HCT116 (cell line): ENCODE measurements at regions not wholly inside any gene's neighbourhood (a gene's known extent, or its start where the extent isn't known, plus 50 kb on each side); places are given as distances from the start of the nearest gene placed in this dataset.

Source experiments
- ATAC-seq: fragments of 200-7000 bp; cut with Tn5 transposase; 2 replicates; pipeline ENCODE4 v1.9.1; 2020; ENCODE audit warnings: mild to moderate bottlenecking, moderate library complexity
- BruUV-seq: library from RNA; stranded (reverse); fragments of 400-500 nt; replicated peaks from 2 replicates; lab custom pipeline; 2021; lab: Mats Ljungman, UMichigan
- CTCF ChIA-PET: fragments of 300-600 bp; sonication (Branson Sonifier 250); formaldehyde crosslinking; loops from one replicate; lab custom pipeline; 2021; ENCODE audit warnings: antibody characterized with exemption; lab: Charles Lee
- POLR2A ChIA-PET: fragments of 300-600, 350-600 bp; sonication (Branson Sonifier 250); formaldehyde crosslinking; loops from one replicate; lab custom pipeline; 2021; ENCODE audit warnings: antibody characterized with exemption; lab: Charles Lee
- RAD21 ChIA-PET, 2 experiments: fragments of 300-600 bp; sonication (Branson Sonifier 250); formaldehyde crosslinking; loops; one replicate each; lab custom pipeline; 2023; ENCODE audit warnings: low total read pairs in 2 of 2; ENCODE audit not compliant: uncharacterized antibody in 2 of 2, unreplicated experiment in 2 of 2, low non-redundant PET in 1 of 2; lab: Charles Lee
- DNase-seq: peaks from one replicate; pipeline ENCODE4 v3.0.0-alpha.2; 2010; ENCODE audit warnings: low read depth, low spot score
- H2AFZ ChIP-seq: fragments of 200-600 bp; shearing (Covaris generic), sonication (generic); 2 replicates; pipeline ENCODE4 v1.6.1; 2017; ENCODE audit warnings: low read depth, mixed run types, mixed read lengths, antibody characterized with exemption, low read length; ENCODE audit not compliant: poor library complexity, severe bottlenecking
- H3K27ac ChIP-seq: 2 replicates; pipeline ENCODE4 v1.5.1; 2012; ENCODE audit warnings: low read depth, low read length
- H3K27me3 ChIP-seq: fragments of 200-600 bp; sonication (generic); 2 replicates; pipeline ENCODE4 v1.6.1; 2016; ENCODE audit warnings: mixed run types, low read length, mixed read lengths; ENCODE audit not compliant: insufficient read depth
- H3K36me3 ChIP-seq, 2 experiments: fragments of 200-500 bp in 1 of 2; fragments of 200-600 bp in 1 of 2; sonication (Bioruptor generic) in 1 of 2; sonication (generic) in 1 of 2; 2 replicates each; pipeline versions ENCODE4 v1.5.1 to v1.6.1; 2014 to 2016; ENCODE audit warnings: low read length in 2 of 2, inconsistent platforms in 1 of 2, mixed read lengths in 1 of 2, mixed run types in 1 of 2; ENCODE audit not compliant: insufficient read depth in 2 of 2, control insufficient read depth in 1 of 2
- H3K4me1 ChIP-seq, 2 experiments: fragments of 200-600 bp in 1 of 2; sonication (generic) in 1 of 2; 2 replicates each; pipeline versions ENCODE4 v1.5.1 to v1.6.1; 2012 to 2017; ENCODE audit warnings: low read length in 2 of 2, inconsistent platforms in 1 of 2, mild to moderate bottlenecking in 1 of 2, mixed read lengths in 1 of 2, mixed run types in 1 of 2, moderate library complexity in 1 of 2; ENCODE audit not compliant: insufficient read depth in 2 of 2, control insufficient read depth in 1 of 2
- H3K4me2 ChIP-seq: fragments of 200-600 bp; sonication (generic); 2 replicates; pipeline ENCODE4 v1.6.1; 2017; ENCODE audit warnings: mixed run types, low read length, mixed read lengths
- H3K4me3 ChIP-seq, 2 experiments: fragments of 200-600 bp in 1 of 2; sonication (generic) in 1 of 2; replicated peaks in 1 of 2; 2 replicates each; pipeline ENCODE4 v1.5.1; 2011 to 2016; ENCODE audit warnings: low read length in 2 of 2, control low read depth in 1 of 2, low read depth in 1 of 2, mild to moderate bottlenecking in 1 of 2, mixed read lengths in 1 of 2, mixed run types in 1 of 2
- H3K79me2 ChIP-seq: fragments of 200-600 bp; sonication (generic); 2 replicates; pipeline ENCODE4 v1.6.1; 2017; ENCODE audit warnings: mild to moderate bottlenecking, mixed run types, low read length, moderate library complexity, mixed read lengths; ENCODE audit not compliant: insufficient read depth
- H3K9ac ChIP-seq: fragments of 200-600 bp; sonication (generic); 2 replicates; pipeline ENCODE4 v1.6.1; 2016; ENCODE audit warnings: low read length, mixed read lengths
- H3K9me2 ChIP-seq: fragments of 200-600 bp; sonication (generic), shearing (Covaris generic); 2 replicates; pipeline ENCODE4 v1.6.1; 2017; ENCODE audit warnings: mixed run types, mild to moderate bottlenecking, moderate library complexity; ENCODE audit not compliant: insufficient read depth
- H3K9me3 ChIP-seq, 2 experiments: fragments of 200-500 bp in 1 of 2; fragments of 200-600 bp in 1 of 2; sonication (Bioruptor generic) in 1 of 2; sonication (generic) in 1 of 2; 2 replicates each; pipeline ENCODE4 v1.6.1; 2014 to 2017; ENCODE audit warnings: low read length in 2 of 2, mixed read lengths in 2 of 2, inconsistent platforms in 1 of 2, low read depth in 1 of 2, mild to moderate bottlenecking in 1 of 2, mixed run types in 1 of 2, moderate library complexity in 1 of 2; ENCODE audit not compliant: control insufficient read depth in 1 of 2, insufficient read depth in 1 of 2
- H4K20me1 ChIP-seq: fragments of 200-600 bp; sonication (generic), shearing (Covaris generic); 2 replicates; pipeline ENCODE4 v1.6.1; 2017; ENCODE audit warnings: mixed run types, mild to moderate bottlenecking, moderate library complexity; ENCODE audit not compliant: insufficient read depth
- ATF3 ChIP-seq: IDR thresholded peaks from 2 replicates; pipeline ENCODE4 v1.6.1; 2012
- CBX3 ChIP-seq: IDR thresholded peaks from 2 replicates; pipeline ENCODE4 v1.6.1; 2012; ENCODE audit warnings: low read depth
- CEBPB ChIP-seq: IDR thresholded peaks from 2 replicates; pipeline ENCODE4 v1.6.1; 2012; ENCODE audit warnings: low read depth
- EGR1 ChIP-seq: IDR thresholded peaks from 2 replicates; pipeline ENCODE4 v1.6.1; 2012; ENCODE audit warnings: low read depth
- ELF1 ChIP-seq: IDR thresholded peaks from 2 replicates; pipeline ENCODE4 v1.6.1; 2012; ENCODE audit warnings: low read depth, borderline replicate concordance
- EZH2 ChIP-seq: fragments of 200-600 bp; sonication (generic); IDR thresholded peaks from 2 replicates; pipeline ENCODE4 v1.6.1; 2017; ENCODE audit warnings: antibody characterized with exemption, mixed run types
- EZH2phosphoT487 ChIP-seq: fragments of 200-600 bp; IDR thresholded peaks from 2 replicates; pipeline ENCODE4 v1.6.1; 2018; ENCODE audit warnings: antibody characterized with exemption, borderline replicate concordance
- FOSL1 ChIP-seq: IDR thresholded peaks from 2 replicates; pipeline ENCODE4 v1.6.1; 2012; ENCODE audit warnings: low read depth
- JUND ChIP-seq: IDR thresholded peaks from 2 replicates; pipeline ENCODE4 v1.6.1; 2012
- POLR2A ChIP-seq: IDR thresholded peaks from 2 replicates; pipeline ENCODE4 v1.7.0; 2011; ENCODE audit warnings: borderline replicate concordance; ENCODE audit not compliant: insufficient read depth, insufficient read length; ENCODE audit errors: extremely low read depth
- POLR2AphosphoS5 ChIP-seq: IDR thresholded peaks from 2 replicates; pipeline ENCODE4 v1.6.1; 2011; ENCODE audit warnings: mild to moderate bottlenecking, low read depth, low read length, moderate library complexity
- RAD21 ChIP-seq: IDR thresholded peaks from 2 replicates; pipeline ENCODE4 v1.6.1; 2012; ENCODE audit warnings: low read depth, mild to moderate bottlenecking
- REST ChIP-seq: IDR thresholded peaks from 2 replicates; pipeline ENCODE4 v1.6.1; 2012; ENCODE audit warnings: low read depth
- SP1 ChIP-seq: IDR thresholded peaks from 2 replicates; pipeline ENCODE4 v1.6.1; 2012; ENCODE audit warnings: low read depth
- SRF ChIP-seq: IDR thresholded peaks from 2 replicates; pipeline ENCODE4 v1.6.1; 2012; ENCODE audit warnings: low read depth
- TCF7L2 ChIP-seq: IDR thresholded peaks from 2 replicates; pipeline ENCODE4 v1.7.0; 2011; ENCODE audit warnings: borderline replicate concordance, inconsistent platforms; ENCODE audit not compliant: insufficient read depth, insufficient read length; ENCODE audit errors: extremely low read depth
- ZFX ChIP-seq: fragments of 450-650 bp; IDR thresholded peaks from 2 replicates; pipeline ENCODE4 v1.6.1; 2017
- ZNF274 ChIP-seq: fragments of 200-500 bp; sonication (Bioruptor generic); IDR thresholded peaks from 2 replicates; pipeline ENCODE4 v1.6.1; 2014; ENCODE audit warnings: mild to moderate bottlenecking, low read depth, low read length, inconsistent platforms
- intact Hi-C: fragments of 100-400 bp; cut with micrococcal nuclease; formaldehyde crosslinking; loops from 2 replicates; pipeline ENCODE4 v1.10.0; 2022
- TF ChIP-seq, protein P1 (sequence below): IDR thresholded peaks from 2 replicates; pipeline ENCODE4 v1.6.1; 2012
- TF ChIP-seq, protein P2 (sequence below), 3 experiments: fragments of 200-600 bp in 1 of 3; sonication (generic) in 1 of 3; IDR thresholded peaks in 2 of 3; conservative IDR thresholded peaks in 1 of 3; 2 replicates each; pipeline ENCODE4 v1.5.1; 2012 to 2017; ENCODE audit warnings: low read depth in 2 of 3, low read length in 2 of 3, antibody characterized with exemption in 1 of 3, borderline replicate concordance in 1 of 3, control low read depth in 1 of 3, mild to moderate bottlenecking in 1 of 3, mixed read lengths in 1 of 3, mixed run types in 1 of 3, moderate library complexity in 1 of 3; ENCODE audit not compliant: insufficient read depth in 1 of 3
- TF ChIP-seq, protein P3 (sequence below): IDR thresholded peaks from 2 replicates; pipeline ENCODE4 v1.6.1; 2011; ENCODE audit warnings: mild to moderate bottlenecking, low read length, moderate library complexity; ENCODE audit not compliant: insufficient replicate concordance; ENCODE audit errors: extremely low read depth

DNA sequence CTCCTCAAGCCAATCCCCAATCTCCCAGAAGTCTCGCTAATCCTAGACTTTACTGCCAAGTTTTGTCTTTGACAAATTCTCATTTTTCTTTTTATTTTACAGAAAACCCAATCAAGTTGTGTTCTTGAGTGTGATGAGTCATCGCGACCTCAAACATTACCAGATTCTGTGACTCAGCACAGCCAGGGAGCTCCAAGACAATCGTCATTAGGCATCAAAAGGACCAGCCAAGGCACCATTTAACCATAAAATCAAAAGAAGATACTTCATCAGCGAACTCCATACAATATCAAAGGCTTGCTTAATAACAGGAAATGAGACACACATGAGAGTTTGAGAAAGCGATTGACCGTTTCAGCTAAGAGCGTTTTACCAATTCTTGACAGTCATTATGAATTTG, 146.2 kb upstream of the AGAP1 start:
- intact Hi-C loops = no loop called here
- Histone ChIP-seq H3K9ac (no peak overlapping the region), H4K20me1 (no peaks in the 10 kb centered on the region), H3K27me3 (peaks cover 4% of the 10 kb centered on the region; the same call in 1 of the 2 replicates), H3K9me2 (no peaks in the 10 kb centered on the region), H3K4me3 (peak overlapping the region in 1 of 2 experiments; percentile 18; a peak in 2 of 4 replicates), H3K79me2 (no peaks in the 10 kb centered on the region), H3K4me2 (peak overlapping the region; percentile 59), H3K36me3 (no peaks in the 10 kb centered on the region), H3K27ac (peak overlapping the region; percentile 31; the same call in 1 of the 2 replicates), H2AFZ (peak overlapping the region; percentile 51), H3K4me1 (peaks cover 14 to 31% of the 10 kb centered on the region in 2 experiments), H3K9me3 (no peaks in the 10 kb centered on the region)
- BruUV-seq = no TSS peak
- POLR2A ChIA-PET = interaction anchor here (1.3 kb wide), 1 partner anchor 19 kb away, joined by 3 read pairs; no protein-coding TSS in a partner anchor
- ATAC-seq (peak; percentile 88), DNase-seq (peak; percentile 74)
- RAD21 ChIA-PET = no interaction called here
- CTCF ChIA-PET = no interaction called here
- TF ChIP-seq POLR2AphosphoS5 (peak; percentile 25; the same call in 1 of the 2 replicates), CBX3 (peak; percentile 84), FOSL1 (peak; percentile 94), ZNF274 (no peak), JUND (peak; percentile 95), EGR1 (no peak), ATF3 (no peak), POLR2A (no peak), RAD21 (peak; percentile 30; the same call in 1 of the 2 replicates), CEBPB (peak; percentile 84; the same call in 1 of the 2 replicates), EZH2phosphoT487 (no peak), EZH2 (no peak), TCF7L2 (peak; percentile 93), REST (no peak), ZFX (no peak), SRF (peak; percentile 64; the same call in 1 of the 2 replicates), SP1 (peak; percentile 79), ELF1 (no peak)
- TF ChIP-seq, protein P1, sequence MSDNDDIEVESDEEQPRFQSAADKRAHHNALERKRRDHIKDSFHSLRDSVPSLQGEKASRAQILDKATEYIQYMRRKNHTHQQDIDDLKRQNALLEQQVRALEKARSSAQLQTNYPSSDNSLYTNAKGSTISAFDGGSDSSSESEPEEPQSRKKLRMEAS = no peak
- TF ChIP-seq, protein P2, sequence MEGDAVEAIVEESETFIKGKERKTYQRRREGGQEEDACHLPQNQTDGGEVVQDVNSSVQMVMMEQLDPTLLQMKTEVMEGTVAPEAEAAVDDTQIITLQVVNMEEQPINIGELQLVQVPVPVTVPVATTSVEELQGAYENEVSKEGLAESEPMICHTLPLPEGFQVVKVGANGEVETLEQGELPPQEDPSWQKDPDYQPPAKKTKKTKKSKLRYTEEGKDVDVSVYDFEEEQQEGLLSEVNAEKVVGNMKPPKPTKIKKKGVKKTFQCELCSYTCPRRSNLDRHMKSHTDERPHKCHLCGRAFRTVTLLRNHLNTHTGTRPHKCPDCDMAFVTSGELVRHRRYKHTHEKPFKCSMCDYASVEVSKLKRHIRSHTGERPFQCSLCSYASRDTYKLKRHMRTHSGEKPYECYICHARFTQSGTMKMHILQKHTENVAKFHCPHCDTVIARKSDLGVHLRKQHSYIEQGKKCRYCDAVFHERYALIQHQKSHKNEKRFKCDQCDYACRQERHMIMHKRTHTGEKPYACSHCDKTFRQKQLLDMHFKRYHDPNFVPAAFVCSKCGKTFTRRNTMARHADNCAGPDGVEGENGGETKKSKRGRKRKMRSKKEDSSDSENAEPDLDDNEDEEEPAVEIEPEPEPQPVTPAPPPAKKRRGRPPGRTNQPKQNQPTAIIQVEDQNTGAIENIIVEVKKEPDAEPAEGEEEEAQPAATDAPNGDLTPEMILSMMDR (IDR thresholded peaks at IDR 0.05 in 2 of 3, conservative IDR thresholded peaks at IDR 0.05 in 1 of 3; ENCODE audit: borderline replicate concordance in 1 of 3, insufficient read depth in 1 of 3, low read depth in 2 of 3, low read length in 2 of 3) = no peak
- TF ChIP-seq, protein P3, sequence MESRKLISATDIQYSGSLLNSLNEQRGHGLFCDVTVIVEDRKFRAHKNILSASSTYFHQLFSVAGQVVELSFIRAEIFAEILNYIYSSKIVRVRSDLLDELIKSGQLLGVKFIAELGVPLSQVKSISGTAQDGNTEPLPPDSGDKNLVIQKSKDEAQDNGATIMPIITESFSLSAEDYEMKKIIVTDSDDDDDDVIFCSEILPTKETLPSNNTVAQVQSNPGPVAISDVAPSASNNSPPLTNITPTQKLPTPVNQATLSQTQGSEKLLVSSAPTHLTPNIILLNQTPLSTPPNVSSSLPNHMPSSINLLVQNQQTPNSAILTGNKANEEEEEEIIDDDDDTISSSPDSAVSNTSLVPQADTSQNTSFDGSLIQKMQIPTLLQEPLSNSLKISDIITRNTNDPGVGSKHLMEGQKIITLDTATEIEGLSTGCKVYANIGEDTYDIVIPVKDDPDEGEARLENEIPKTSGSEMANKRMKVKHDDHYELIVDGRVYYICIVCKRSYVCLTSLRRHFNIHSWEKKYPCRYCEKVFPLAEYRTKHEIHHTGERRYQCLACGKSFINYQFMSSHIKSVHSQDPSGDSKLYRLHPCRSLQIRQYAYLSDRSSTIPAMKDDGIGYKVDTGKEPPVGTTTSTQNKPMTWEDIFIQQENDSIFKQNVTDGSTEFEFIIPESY = no peak
